Sigmoid colon (tissue), 4 donors: ENCODE measurements at regions not wholly inside any gene's neighbourhood (a gene's known extent, or its start where the extent isn't known, plus 50 kb on each side); places are given as distances from the start of the nearest gene placed in this dataset.

Experiments
- EP300 ChIP-seq, 4 donors: sonication (generic); formaldehyde crosslinking; IDR thresholded peaks; one replicate each; pipeline ENCODE4 v1.6.1; 2017; ENCODE audit warnings: antibody characterized with exemption in 4 of 4
- POLR2A ChIP-seq, 2 donors: fragments of 450-650 bp; IDR thresholded peaks; one replicate each; pipeline ENCODE4 v1.6.1; 2016; ENCODE audit warnings: antibody characterized with exemption in 2 of 2, mild to moderate bottlenecking in 2 of 2, moderate library complexity in 2 of 2
- POLR2AphosphoS5 ChIP-seq, 4 donors: sonication (generic); formaldehyde crosslinking; IDR thresholded peaks; one replicate each; pipeline ENCODE4 v1.6.1; 2017; ENCODE audit warnings: antibody characterized with exemption in 4 of 4
- TF ChIP-seq, protein P1 (sequence below), 4 experiments: fragments of 450-650 bp in 3 of 4; fragments of 200-600 bp in 1 of 4; IDR thresholded peaks; one replicate each; pipeline ENCODE4 v1.5.1; 2016 to 2019; ENCODE audit warnings: antibody characterized with exemption in 4 of 4, mild to moderate bottlenecking in 3 of 4, moderate library complexity in 2 of 4

DNA sequence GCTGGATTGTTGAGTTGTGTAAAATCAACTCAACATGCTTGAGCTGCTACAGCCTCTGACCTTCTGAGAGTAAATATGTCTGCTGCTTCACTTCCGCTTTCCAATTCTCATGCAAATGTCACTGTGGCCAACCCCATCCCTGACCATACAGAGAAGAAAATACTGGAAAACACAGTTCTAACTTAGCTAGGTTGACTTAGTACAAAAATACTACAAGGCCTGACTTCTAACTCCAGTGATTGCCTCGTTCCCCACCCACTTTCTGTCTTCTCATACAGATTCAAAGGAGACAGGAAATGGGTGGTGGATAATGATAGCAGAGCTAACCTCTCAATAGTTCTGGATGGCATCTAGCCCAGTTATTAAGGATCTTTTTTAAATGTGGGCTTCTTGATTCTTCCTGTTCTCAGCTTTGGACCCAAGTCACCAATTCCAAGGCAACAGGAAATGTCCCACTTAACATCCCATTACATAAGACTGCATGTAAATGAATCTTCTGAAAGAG lies 226.6 kb upstream of the SLC24A2 start:
- TF ChIP-seq, protein P1, sequence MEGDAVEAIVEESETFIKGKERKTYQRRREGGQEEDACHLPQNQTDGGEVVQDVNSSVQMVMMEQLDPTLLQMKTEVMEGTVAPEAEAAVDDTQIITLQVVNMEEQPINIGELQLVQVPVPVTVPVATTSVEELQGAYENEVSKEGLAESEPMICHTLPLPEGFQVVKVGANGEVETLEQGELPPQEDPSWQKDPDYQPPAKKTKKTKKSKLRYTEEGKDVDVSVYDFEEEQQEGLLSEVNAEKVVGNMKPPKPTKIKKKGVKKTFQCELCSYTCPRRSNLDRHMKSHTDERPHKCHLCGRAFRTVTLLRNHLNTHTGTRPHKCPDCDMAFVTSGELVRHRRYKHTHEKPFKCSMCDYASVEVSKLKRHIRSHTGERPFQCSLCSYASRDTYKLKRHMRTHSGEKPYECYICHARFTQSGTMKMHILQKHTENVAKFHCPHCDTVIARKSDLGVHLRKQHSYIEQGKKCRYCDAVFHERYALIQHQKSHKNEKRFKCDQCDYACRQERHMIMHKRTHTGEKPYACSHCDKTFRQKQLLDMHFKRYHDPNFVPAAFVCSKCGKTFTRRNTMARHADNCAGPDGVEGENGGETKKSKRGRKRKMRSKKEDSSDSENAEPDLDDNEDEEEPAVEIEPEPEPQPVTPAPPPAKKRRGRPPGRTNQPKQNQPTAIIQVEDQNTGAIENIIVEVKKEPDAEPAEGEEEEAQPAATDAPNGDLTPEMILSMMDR (IDR thresholded peaks at IDR 0.05), result no peak
- TF ChIP-seq EP300 (IDR thresholded peaks at IDR 0.05) (no peak), POLR2A (IDR thresholded peaks at IDR 0.05) (no peak), POLR2AphosphoS5 (IDR thresholded peaks at IDR 0.05) (no peak)
